ENCODE measurements at regions not wholly inside any gene's neighbourhood (a gene's known extent, or its start where the extent isn't known, plus 50 kb on each side); places are given as distances from the start of the nearest gene placed in this dataset.

DNA sequence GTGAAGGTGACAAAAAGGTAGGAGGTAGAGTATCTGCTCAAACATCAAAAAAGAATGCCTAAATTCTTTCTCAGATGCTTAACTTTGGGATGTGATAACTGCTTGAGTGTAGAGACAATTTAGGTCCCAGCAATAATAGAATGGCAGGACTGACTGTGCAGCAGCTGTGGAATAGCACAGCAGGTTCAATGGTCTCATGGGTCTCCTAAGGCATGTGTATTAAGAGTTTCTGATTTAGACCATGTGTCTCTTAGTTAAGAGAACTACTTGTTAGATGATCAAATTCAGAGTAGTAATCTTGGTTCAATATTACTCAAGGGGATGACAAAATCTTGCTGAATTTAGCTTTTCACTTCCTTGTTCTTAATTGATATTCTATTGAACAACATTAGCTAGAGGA lies 72.0 kb downstream of the ALX1 start:
- DNase-seq (ENCODE audit: insufficient read length, low spot score) (no peak), FAIRE-seq (no peak)
- TF ChIP-seq POLR2A (IDR thresholded peaks at IDR 0.05; ENCODE audit: low read depth, low read length): no peak

DNA sequence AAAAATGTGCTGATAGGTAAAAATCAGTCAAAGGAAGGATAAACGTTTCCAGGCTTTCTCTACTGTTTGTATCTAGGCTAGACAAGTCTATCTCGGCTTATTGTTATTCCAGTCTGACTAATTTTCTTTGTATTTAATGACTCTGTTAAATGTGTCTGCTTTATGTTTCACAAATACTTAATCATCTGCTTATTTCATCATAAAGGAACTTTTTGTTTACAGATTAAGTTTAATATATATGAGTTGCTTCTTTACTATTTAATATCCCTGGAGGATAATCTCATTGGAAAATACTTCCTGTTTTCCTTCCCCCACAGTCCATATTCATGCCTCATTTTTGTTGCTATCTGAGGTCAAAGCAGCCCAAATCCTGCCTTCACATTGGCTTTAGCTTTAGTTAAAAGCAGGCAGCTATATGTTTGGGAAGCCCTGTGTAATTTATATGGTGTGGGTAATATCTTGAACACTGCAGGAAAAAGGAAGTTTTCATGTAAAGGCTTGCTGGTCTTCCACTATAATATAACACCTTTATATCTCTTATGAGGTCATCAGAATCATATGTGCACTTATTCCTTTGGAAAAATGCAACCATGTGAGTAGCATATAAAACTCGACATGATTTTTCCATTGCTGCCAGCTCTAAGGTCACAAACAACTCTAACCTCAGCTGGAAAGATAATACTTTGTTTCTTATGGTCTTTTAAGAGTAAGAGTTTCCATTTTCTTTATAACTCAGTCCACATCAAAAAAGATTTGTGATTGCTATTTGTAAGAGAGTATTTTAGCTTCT lies 76.8 kb downstream of the ALX1 start:
- no peak for FAIRE-seq
- no peak for TF ChIP-seq POLR2A (IDR thresholded peaks at IDR 0.05; ENCODE audit: low read depth, low read length)
- no peak for DNase-seq (ENCODE audit: insufficient read length, low spot score)

DNA sequence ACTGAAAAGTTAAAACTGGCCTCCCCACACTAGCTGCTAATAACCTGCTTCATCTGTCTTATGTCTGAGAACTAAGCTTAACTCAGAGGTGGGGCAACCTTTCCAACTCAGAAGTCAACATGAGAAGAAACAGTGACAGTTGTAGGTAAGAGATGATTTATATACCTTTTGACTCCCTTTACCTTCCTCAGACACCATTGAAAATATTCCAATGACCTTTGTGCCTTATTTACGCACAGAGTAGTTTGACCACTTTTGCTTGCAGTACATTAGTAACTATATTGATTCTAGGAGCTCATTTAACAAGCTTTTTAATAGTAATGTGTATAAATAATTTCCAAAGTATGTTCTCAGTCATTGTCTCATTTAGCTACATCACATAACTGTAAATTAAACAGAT lies 77.6 kb downstream of the ALX1 start:
- no peak for TF ChIP-seq POLR2A (IDR thresholded peaks at IDR 0.05; ENCODE audit: low read depth, low read length)
- FAIRE-seq (no peak), DNase-seq (ENCODE audit: insufficient read length, low spot score) (no peak)

- FAIRE-seq (no peak), DNase-seq (ENCODE audit: insufficient read length, low spot score) (no peak)
- no peak for TF ChIP-seq POLR2A (IDR thresholded peaks at IDR 0.05; ENCODE audit: low read depth, low read length)
Measured at GRCh38 chr12:85358715-85359114, 78.7 kb downstream of the ALX1 start.

- FAIRE-seq (no peak), DNase-seq (ENCODE audit: insufficient read length, low spot score) (no peak)
- no peak for TF ChIP-seq POLR2A (IDR thresholded peaks at IDR 0.05; ENCODE audit: low read depth, low read length)
Measured at GRCh38 chr12:85363382-85364190, 83.6 kb downstream of the ALX1 start.

- DNase-seq (ENCODE audit: insufficient read length, low spot score) (no peak), FAIRE-seq (no peak)
- no peak for TF ChIP-seq POLR2A (IDR thresholded peaks at IDR 0.05; ENCODE audit: low read depth, low read length)
Measured at GRCh38 chr12:85367936-85368335, 87.9 kb downstream of the ALX1 start.

GRCh38 chr12:85369365-85370154 lies 89.5 kb downstream of the ALX1 start:
- no peak for DNase-seq (ENCODE audit: insufficient read length, low spot score)

DNA sequence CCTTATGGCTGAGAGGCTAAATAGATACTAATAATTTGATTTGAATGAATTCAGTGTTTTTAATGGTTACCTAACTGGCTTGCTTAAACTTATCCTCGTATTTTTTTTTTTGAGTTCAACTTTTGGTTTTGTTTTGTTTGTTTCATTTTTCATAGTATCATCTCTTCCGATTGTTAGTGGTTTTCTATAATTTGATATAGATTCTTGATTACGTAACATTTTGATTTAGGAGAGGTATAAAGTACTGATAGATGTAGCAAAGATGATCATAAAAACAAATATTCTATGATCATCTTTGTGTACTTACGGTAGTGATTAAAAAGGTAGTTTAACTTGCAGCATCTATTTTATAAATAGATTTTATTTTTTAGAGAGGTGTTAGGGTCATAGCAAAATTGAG lies 93.0 kb downstream of the ALX1 start:
- DNase-seq (ENCODE audit: insufficient read length, low spot score) (no peak), FAIRE-seq (no peak)
- no peak for TF ChIP-seq POLR2A (IDR thresholded peaks at IDR 0.05; ENCODE audit: low read depth, low read length)

More at GRCh38 chr12:85369365-85370154, 89.5 kb downstream of the ALX1 start:
- no peak for FAIRE-seq
- TF ChIP-seq POLR2A (IDR thresholded peaks at IDR 0.05; ENCODE audit: low read depth, low read length): no peak

- DNase-seq (ENCODE audit: insufficient read length, low spot score): no peak
- no peak for TF ChIP-seq POLR2A (IDR thresholded peaks at IDR 0.05; ENCODE audit: low read depth, low read length)
- FAIRE-seq: no peak
Measured at GRCh38 chr12:85374981-85375380, 95.0 kb downstream of the ALX1 start.

DNA sequence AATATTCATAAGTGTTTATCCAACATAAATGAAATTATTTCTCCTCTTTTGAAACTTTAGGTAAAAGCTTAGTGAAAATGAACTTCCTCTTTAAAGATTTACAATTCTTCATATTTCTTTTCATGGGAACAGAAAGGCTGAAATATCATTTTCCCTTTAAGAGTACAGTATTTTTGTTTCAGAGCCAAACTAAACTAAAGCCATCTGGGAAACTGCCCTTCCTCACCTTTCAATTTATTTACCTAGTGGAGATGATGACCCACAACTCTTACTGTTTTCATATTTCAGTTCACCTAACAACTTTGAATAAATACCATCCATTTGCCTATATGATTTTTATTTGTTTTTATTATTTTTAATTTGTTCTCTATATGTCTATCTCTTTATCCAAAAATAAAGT lies 105.4 kb downstream of the ALX1 start:
- DNase-seq (ENCODE audit: insufficient read length, low spot score) (no peak), FAIRE-seq (no peak)
- TF ChIP-seq POLR2A (IDR thresholded peaks at IDR 0.05; ENCODE audit: low read depth, low read length): no peak

GRCh38 chr12:85390266-85390665 lies 110.2 kb downstream of the ALX1 start:
- FAIRE-seq: no peak
- no peak for TF ChIP-seq POLR2A (IDR thresholded peaks at IDR 0.05; ENCODE audit: low read depth, low read length)
- no peak for DNase-seq (ENCODE audit: insufficient read length, low spot score)

DNA sequence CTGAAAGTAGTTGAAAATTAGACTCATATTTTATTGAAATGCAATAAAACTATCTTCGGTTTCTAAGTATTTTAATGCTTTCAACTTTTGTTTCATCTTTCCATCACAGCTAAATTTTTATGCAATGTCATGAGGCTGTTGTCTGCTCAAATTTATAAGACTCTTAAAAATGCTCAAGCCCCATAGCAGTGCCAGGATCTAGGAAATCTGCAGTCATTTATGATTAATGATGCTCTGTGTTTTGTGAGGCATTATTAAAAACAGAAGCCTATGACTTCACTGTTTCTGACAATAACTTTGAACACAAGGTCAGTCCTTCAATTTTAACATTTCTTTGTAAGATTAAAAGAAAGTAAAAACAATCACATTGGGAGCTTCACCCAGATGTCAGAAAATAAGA lies 112.5 kb downstream of the ALX1 start:
- no peak for TF ChIP-seq POLR2A (IDR thresholded peaks at IDR 0.05; ENCODE audit: low read depth, low read length)
- DNase-seq (ENCODE audit: insufficient read length, low spot score) (no peak), FAIRE-seq (no peak)

DNA sequence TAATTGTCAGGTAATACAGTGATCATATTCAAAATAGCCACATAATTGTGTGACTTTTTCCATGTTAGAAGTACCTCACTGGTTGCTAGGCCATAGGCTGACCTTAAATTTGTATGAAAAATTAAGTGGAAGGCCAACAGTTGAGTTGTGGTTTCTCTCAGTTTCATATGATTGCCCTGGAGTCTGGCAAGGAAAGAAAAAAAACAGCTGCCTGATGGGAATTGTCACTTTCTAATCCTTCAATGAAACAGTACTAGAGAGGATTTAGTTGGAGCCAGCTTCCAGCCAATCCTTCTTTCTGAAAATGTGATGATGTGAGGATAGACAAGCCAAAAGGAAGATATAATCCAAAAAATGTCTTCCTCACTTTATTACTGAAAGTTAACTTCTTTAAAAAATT lies 113.6 kb downstream of the ALX1 start:
- no peak for TF ChIP-seq POLR2A (IDR thresholded peaks at IDR 0.05; ENCODE audit: low read depth, low read length)
- no peak for DNase-seq (ENCODE audit: insufficient read length, low spot score)
- no peak for FAIRE-seq

DNA sequence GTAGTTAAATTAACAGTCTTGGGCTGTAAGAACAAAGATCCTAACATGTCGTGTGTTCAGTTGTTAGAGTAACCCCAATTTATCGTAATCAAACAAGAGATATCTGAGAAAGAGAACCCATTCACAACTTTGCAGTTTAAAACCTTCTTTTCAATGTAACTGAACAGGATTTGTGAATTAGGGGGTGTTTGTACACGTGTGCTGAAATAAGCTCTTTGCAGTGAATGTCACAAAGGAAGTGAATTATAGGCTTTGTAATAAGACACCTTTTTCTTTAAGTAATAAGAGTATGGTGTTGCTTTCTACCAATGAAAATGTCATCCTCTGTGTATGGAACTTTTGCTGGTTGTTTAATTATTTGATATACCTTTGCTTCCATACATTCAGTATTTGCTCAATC lies 114.0 kb downstream of the ALX1 start:
- DNase-seq (ENCODE audit: insufficient read length, low spot score): no peak
- no peak for TF ChIP-seq POLR2A (IDR thresholded peaks at IDR 0.05; ENCODE audit: low read depth, low read length)
- FAIRE-seq: no peak

All from H54 (cell line).